Gastroesophageal sphincter (tissue), 4 donors: ENCODE measurements at regions not wholly inside any gene's neighbourhood (a gene's known extent, or its start where the extent isn't known, plus 50 kb on each side); places are given as distances from the start of the nearest gene placed in this dataset.

ENCODE experiments used
- ATAC-seq: fragments of 150-250 bp; one replicate; pipeline ENCODE4 v1.9.1; 2016; ENCODE audit warnings: mild to moderate bottlenecking, moderate library complexity
- H3K27ac ChIP-seq, 4 donors: fragments of 200-600 bp; sonication (generic) in 3 of 4; 1 replicate in 3 of 4; 2 replicates in 1 of 4; pipeline ENCODE4 v1.5.1; 2016 to 2019
- H3K27me3 ChIP-seq: fragments of 200-600 bp; sonication (generic); one replicate; pipeline ENCODE4 v1.5.1; 2019
- H3K36me3 ChIP-seq, 2 donors: fragments of 200-600 bp; sonication (generic); one replicate each; pipeline ENCODE4 v1.5.1; 2019; ENCODE audit warnings: control low read depth in 1 of 2
- H3K4me1 ChIP-seq, 3 donors: fragments of 200-600 bp; sonication (generic); 1 replicate in 2 of 3; 2 replicates in 1 of 3; pipeline ENCODE4 v1.5.1; 2016 to 2019; ENCODE audit warnings: control low read depth in 2 of 3
- H3K4me3 ChIP-seq, 2 donors: fragments of 200-600 bp; sonication (generic); one replicate each; pipeline ENCODE4 v1.5.1; 2019; ENCODE audit warnings: mild to moderate bottlenecking in 1 of 2, moderate library complexity in 1 of 2
- H3K9me3 ChIP-seq, 3 donors: fragments of 200-600 bp; sonication (generic); one replicate each; pipeline ENCODE4 v1.5.1; 2017 to 2019; ENCODE audit warnings: control low read depth in 2 of 3
- EP300 ChIP-seq: sonication (generic); formaldehyde crosslinking; IDR thresholded peaks from one replicate; pipeline ENCODE4 v1.6.1; 2017; ENCODE audit warnings: antibody characterized with exemption, mild to moderate bottlenecking
- POLR2A ChIP-seq, 2 donors: fragments of 450-650 bp; IDR thresholded peaks; one replicate each; pipeline ENCODE4 v1.6.1; 2017; ENCODE audit warnings: antibody characterized with exemption in 2 of 2, mild to moderate bottlenecking in 2 of 2, moderate library complexity in 1 of 2
- POLR2AphosphoS5 ChIP-seq: sonication (generic); formaldehyde crosslinking; IDR thresholded peaks from one replicate; pipeline ENCODE4 v1.6.1; 2017; ENCODE audit warnings: antibody characterized with exemption
- WGBS, 2 donors: methylation state at CpG; one replicate each; pipeline ENCODE4 v1.1.5; 2018; ENCODE audit warnings: low coverage in 1 of 2; 5-methylcytosine and 5-hydroxymethylcytosine counted together
- TF ChIP-seq, protein P1 (sequence below), 4 experiments: fragments of 200-600 bp in 2 of 4; fragments of 450-650 bp in 2 of 4; sonication (generic) in 1 of 4; IDR thresholded peaks; one replicate each; pipeline ENCODE4 v1.5.1; 2017 to 2019; ENCODE audit warnings: antibody characterized with exemption in 4 of 4, mild to moderate bottlenecking in 2 of 4, moderate library complexity in 2 of 4

DNA sequence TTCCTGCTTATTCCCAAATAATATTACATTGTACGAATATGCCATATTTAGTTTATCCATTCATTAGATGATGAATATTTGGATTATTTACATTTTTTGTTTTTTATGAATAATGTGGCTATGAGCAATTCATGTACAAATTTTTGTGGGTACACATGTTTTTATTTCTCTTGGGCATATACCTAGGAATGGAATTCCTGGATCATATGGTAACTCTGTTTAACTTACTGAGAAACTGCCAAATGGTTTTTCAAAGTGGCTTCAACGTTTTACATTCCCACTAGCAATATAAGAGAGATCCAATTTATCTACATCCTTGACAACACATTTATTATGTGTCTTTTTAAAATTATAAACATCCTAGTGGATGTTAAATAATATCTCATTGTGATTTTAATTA, 362.0 kb upstream of the TMCO5A start:
- ATAC-seq, result no peak
- Histone ChIP-seq H3K4me3 (no peak overlapping the region), H3K4me1 (no peaks in the 10 kb centered on the region), H3K27me3 (no peaks in the 10 kb centered on the region), H3K36me3 (no peaks in the 10 kb centered on the region), H3K9me3 (no peaks in the 10 kb centered on the region), H3K27ac (no peak overlapping the region)
- TF ChIP-seq POLR2AphosphoS5 (no peak), EP300 (no peak), POLR2A (IDR thresholded peaks at IDR 0.05) (no peak)
- TF ChIP-seq, protein P1, sequence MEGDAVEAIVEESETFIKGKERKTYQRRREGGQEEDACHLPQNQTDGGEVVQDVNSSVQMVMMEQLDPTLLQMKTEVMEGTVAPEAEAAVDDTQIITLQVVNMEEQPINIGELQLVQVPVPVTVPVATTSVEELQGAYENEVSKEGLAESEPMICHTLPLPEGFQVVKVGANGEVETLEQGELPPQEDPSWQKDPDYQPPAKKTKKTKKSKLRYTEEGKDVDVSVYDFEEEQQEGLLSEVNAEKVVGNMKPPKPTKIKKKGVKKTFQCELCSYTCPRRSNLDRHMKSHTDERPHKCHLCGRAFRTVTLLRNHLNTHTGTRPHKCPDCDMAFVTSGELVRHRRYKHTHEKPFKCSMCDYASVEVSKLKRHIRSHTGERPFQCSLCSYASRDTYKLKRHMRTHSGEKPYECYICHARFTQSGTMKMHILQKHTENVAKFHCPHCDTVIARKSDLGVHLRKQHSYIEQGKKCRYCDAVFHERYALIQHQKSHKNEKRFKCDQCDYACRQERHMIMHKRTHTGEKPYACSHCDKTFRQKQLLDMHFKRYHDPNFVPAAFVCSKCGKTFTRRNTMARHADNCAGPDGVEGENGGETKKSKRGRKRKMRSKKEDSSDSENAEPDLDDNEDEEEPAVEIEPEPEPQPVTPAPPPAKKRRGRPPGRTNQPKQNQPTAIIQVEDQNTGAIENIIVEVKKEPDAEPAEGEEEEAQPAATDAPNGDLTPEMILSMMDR (IDR thresholded peaks at IDR 0.05), result no peak
- 27 to 47% methylated on average over 2 of the region's 2 CpGs for WGBS, 2 donors

DNA sequence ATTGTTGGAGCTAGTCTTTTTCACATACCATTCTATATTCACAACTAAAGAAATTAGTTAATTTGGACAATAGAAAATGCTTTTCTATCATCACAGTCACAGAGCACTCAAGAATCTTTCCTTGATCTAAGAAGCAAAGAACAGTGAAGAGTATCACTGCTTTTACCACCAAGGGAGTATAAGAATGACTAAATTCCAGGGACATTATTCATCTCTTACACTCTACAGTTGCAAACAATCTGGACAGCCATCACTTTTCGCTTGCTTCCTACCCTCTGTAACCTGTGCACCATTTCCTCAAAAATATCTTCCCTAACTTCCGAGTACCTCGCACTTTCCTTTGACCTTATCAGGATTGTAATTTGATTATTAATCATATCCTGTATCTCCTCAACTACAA, 359.5 kb upstream of the TMCO5A start:
- Histone ChIP-seq H3K9me3 (no peaks in the 10 kb centered on the region), H3K36me3 (no peaks in the 10 kb centered on the region), H3K4me3 (no peak overlapping the region), H3K4me1 (no peaks in the 10 kb centered on the region), H3K27me3 (no peaks in the 10 kb centered on the region), H3K27ac (no peak overlapping the region)
- 60 to 67% methylated on average over 3 of the region's 3 CpGs for WGBS, 2 donors
- TF ChIP-seq POLR2AphosphoS5, result no peak
- TF ChIP-seq EP300, result no peak
- no peak for TF ChIP-seq POLR2A (IDR thresholded peaks at IDR 0.05)
- TF ChIP-seq, protein P1 (IDR thresholded peaks at IDR 0.05), result no peak
- no peak for ATAC-seq

DNA sequence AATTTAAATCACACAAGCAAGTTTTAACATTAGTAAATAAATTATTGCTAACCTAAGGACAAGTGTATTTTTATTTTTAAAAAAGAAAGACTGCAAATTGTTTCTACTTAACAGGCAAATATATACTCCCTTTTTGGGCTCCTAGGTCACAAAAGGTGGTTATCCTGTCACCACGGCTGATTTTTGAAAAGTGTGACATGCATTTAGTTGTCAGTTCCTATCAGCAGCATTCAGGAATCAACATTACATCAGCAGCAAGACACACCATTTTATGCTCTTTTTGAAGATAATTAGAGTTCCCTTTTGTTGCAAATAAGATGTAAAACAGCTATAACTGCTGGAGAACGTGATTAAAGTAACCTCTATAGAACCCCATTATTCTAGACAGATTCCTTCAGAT, 357.5 kb upstream of the TMCO5A start:
- WGBS, 2 donors, result 61 to 72% methylated on average over 2 of the region's 2 CpGs
- no peaks in the 10 kb centered on the region for H3K36me3 ChIP-seq
- no peak overlapping the region for H3K4me3 ChIP-seq
- ATAC-seq, result no peak
- no peaks in the 10 kb centered on the region for H3K4me1 ChIP-seq
- peaks cover 0 to 4% (median 0%) of the 10 kb centered on the region in 3 donors for H3K9me3 ChIP-seq
- TF ChIP-seq, protein P1 (IDR thresholded peaks at IDR 0.05), result no peak
- TF ChIP-seq POLR2AphosphoS5 (no peak), EP300 (no peak), POLR2A (IDR thresholded peaks at IDR 0.05) (no peak)
- no peak overlapping the region for H3K27ac ChIP-seq
- H3K27me3 ChIP-seq, result no peaks in the 10 kb centered on the region

DNA sequence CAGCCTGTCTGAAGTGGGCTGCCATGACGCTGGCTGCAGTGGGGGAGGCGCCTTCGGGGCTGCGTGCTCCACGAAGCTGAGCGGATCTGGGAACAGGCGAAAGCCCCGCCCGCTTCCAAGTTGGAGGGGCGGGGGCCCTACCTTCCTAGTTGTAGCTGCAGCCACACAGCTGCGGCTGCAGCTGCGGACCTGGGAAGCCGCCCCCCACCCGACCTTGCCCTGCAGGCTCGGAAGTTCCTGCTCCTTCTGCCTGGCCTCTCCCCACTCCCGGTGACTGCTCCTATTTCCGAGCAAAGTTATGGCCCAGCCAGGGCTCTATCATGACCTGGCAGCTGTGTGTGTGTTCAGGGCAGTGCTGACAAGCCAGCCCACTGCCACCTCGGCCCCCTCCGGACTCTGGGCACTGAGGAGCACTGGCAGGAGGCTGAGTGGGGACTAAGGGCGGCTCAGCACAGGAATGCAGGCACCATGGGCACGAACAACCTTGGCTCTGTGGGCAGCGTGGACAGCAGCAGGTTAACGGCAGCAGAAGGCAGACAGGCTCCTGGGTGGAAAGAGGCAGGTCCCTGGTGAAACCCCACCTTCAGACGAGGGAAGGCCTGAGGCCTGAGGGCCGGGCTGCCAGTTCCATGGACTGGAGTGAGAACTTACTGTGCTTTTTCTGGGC, 352.4 kb upstream of the TMCO5A start:
- H3K27ac ChIP-seq, result no peak overlapping the region
- TF ChIP-seq POLR2AphosphoS5 (no peak), EP300 (no peak), POLR2A (IDR thresholded peaks at IDR 0.05) (no peak)
- TF ChIP-seq, protein P1 (IDR thresholded peaks at IDR 0.05), result no peak
- H3K9me3 ChIP-seq, result peaks cover 0 to 16% (median 0%) of the 10 kb centered on the region in 3 donors
- no peaks in the 10 kb centered on the region for H3K36me3 ChIP-seq
- peaks cover 4% of the 10 kb centered on the region for H3K27me3 ChIP-seq
- H3K4me1 ChIP-seq, result no peaks in the 10 kb centered on the region
- no peak overlapping the region for H3K4me3 ChIP-seq
- WGBS, 2 donors, result 93% methylated on average over 11 of the region's 25 CpGs; no CpG with 5 or more reads in 1 of the 2 donors
- ATAC-seq, result no peak

DNA sequence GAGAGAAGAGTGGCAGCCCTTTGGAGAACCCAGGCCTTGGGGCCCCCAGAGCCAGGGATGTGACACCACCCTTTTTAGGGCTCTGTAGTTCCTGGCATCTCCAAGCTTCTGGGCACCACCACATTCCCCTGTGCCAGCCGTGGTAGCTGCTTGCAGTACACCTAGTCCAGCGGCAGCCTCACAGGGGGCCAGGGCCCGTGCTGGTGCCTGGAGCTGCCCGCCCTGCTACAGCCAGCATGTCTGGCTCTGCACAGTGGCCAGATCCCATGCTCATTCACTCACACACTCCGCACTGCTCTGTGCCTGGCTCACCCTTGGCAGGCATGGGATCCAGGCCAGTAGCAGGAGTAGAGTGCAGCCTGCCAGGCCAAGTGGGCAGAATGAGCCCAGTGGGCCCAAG, 351.6 kb upstream of the TMCO5A start:
- peaks cover 4% of the 10 kb centered on the region for H3K27me3 ChIP-seq
- H3K27ac ChIP-seq, result no peak overlapping the region
- peaks cover 0 to 16% (median 0%) of the 10 kb centered on the region in 3 donors for H3K9me3 ChIP-seq
- WGBS, 2 donors, result no CpG with 5 or more reads among the region's 5 CpGs
- no peak overlapping the region for H3K4me3 ChIP-seq
- ATAC-seq, result no peak
- no peaks in the 10 kb centered on the region for H3K36me3 ChIP-seq
- TF ChIP-seq, protein P1 (IDR thresholded peaks at IDR 0.05), result no peak
- TF ChIP-seq EP300 (no peak), POLR2A (IDR thresholded peaks at IDR 0.05) (no peak), POLR2AphosphoS5 (no peak)
- no peaks in the 10 kb centered on the region for H3K4me1 ChIP-seq
